ENCODE measurements at regions not wholly inside any gene's neighbourhood (a gene's known extent, or its start where the extent isn't known, plus 50 kb on each side); places are given as distances from the start of the nearest gene placed in this dataset.
A peak's percentile ranks its signal among the peaks of the same experiment; 100 is the strongest.

DNA sequence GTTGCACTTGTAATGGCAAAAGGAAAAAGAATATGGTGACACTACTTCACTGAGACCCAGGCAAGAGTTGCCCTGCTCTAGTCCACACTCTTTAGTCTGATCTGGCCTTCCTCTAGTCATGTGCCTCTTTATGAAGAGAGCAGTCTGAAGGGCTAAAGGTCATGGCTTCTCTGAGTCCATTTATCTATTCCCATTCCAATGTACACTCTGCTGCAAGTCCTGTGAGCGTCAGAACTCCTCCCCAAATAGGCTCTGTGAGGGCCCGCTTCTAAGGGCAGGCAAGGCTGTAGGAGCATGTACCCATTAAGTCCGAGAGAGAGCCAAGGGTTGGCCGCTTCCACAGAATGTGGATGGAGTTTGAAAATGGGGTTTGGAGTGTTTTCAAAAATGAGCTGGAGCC, 209.3 kb downstream of the AHR start:
- Histone ChIP-seq H3K36me3 (replicated peaks) (no peaks in the 10 kb centered on the region), H3K4me3 (ENCODE audit: low read depth, low read length) (no peak overlapping the region), H3K27me3 (replicated peaks) (no peaks in the 10 kb centered on the region), H3K27ac (no peak overlapping the region)
- no peak for TF ChIP-seq CTCF (IDR thresholded peaks at IDR 0.05; ENCODE audit: low read depth, low read length, missing control alignments)
- DNase-seq, result no peak
- in situ Hi-C loops (cut with HindIII; ENCODE audit: low pct_ligation_motif_present, low sequenced_read_pairs), result no loop called here

- Histone ChIP-seq H3K4me3 (ENCODE audit: low read depth, low read length) (no peak overlapping the region), H3K36me3 (replicated peaks) (no peaks in the 10 kb centered on the region), H3K27ac (no peak overlapping the region), H3K27me3 (replicated peaks) (no peaks in the 10 kb centered on the region)
- in situ Hi-C loops (cut with HindIII; ENCODE audit: low pct_ligation_motif_present, low sequenced_read_pairs), result no loop called here
- no peak for DNase-seq
- TF ChIP-seq CTCF (IDR thresholded peaks at IDR 0.05; ENCODE audit: low read depth, low read length, missing control alignments), result no peak
Measured at GRCh38 chr7:17512181-17512675, 213.8 kb downstream of the AHR start.

DNA sequence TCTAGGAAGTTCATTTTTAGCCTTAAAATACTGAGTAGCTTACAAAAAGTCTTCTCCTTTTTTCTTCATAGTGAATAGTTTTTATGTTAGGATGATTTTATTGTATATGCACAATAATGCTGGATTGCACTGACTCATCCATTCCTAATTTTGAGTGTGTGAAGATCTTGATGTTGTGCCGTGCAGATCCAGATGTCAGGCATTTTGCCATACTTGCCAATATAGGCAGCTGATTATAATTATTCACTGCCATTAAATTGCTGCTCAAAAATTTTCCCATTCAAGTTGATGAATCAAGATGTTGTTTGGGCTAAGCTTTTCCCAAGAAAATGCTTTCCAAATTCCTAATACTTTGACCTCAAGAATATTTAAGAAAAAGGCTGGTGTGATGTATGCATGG, 218.3 kb downstream of the AHR start:
- Histone ChIP-seq H3K36me3 (replicated peaks) (no peaks in the 10 kb centered on the region), H3K27ac (no peak overlapping the region), H3K4me3 (ENCODE audit: low read depth, low read length) (no peak overlapping the region), H3K27me3 (replicated peaks) (no peaks in the 10 kb centered on the region)
- no peak for DNase-seq
- no peak for TF ChIP-seq CTCF (IDR thresholded peaks at IDR 0.05; ENCODE audit: low read depth, low read length, missing control alignments)
- in situ Hi-C loops (cut with HindIII; ENCODE audit: low pct_ligation_motif_present, low sequenced_read_pairs), result no loop called here

- TF ChIP-seq CTCF (IDR thresholded peaks at IDR 0.05; ENCODE audit: low read depth, low read length, missing control alignments), result no peak
- Histone ChIP-seq H3K27ac (peak overlapping the region; percentile 75), H3K4me3 (ENCODE audit: low read depth, low read length) (no peak overlapping the region), H3K36me3 (replicated peaks) (no peaks in the 10 kb centered on the region), H3K27me3 (replicated peaks) (no peaks in the 10 kb centered on the region)
- in situ Hi-C loops (cut with HindIII; ENCODE audit: low pct_ligation_motif_present, low sequenced_read_pairs), result no loop called here
- DNase-seq, result peak; percentile 45
Measured at GRCh38 chr7:17520941-17521340, 222.5 kb downstream of the AHR start.

DNA sequence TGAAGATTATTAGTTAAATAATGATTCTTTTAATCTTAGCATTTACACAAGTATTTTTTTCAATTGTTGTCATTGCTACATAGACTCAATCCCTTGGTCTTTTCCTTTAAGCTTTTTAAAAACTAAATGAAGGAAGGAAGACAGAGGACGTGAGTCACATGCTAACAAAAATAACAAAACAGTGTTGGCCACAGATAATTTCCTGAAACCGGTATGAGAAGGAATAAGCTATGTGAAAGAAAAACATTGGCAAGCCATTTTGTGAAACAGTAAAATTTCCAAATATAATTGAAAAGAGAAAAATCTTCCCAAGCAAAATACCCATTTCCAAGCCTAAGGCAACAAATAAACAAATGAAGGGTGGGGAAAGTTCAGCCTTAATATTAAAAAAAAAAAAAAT, 223.0 kb downstream of the AHR start:
- peak; percentile 74 for DNase-seq
- H3K27me3 ChIP-seq (replicated peaks), result no peaks in the 10 kb centered on the region
- TF ChIP-seq CTCF (IDR thresholded peaks at IDR 0.05; ENCODE audit: low read depth, low read length, missing control alignments), result no peak
- in situ Hi-C loops (cut with HindIII; ENCODE audit: low pct_ligation_motif_present, low sequenced_read_pairs), result no loop called here
- no peaks in the 10 kb centered on the region for H3K36me3 ChIP-seq (replicated peaks)
- H3K27ac ChIP-seq, result peak overlapping the region; percentile 75
- no peak overlapping the region for H3K4me3 ChIP-seq (ENCODE audit: low read depth, low read length)

Measured in brain microvascular endothelial cell (primary cell).